B cell (primary cell): ENCODE measurements at regions not wholly inside any gene's neighbourhood (a gene's known extent, or its start where the extent isn't known, plus 50 kb on each side); places are given as distances from the start of the nearest gene placed in this dataset.

ENCODE experiments used
- ATAC-seq: fragments of 200-7000 bp; cut with Tn5 transposase; one replicate; pipeline ENCODE4 v1.10.0; 2021; ENCODE audit warnings: low read depth, mild to moderate bottlenecking, moderate number of reproducible peaks, moderate library complexity
- CTCF ChIA-PET: fragments of 350-600 bp; sonication (Branson Sonifier 250); formaldehyde crosslinking; loops from one replicate; lab custom pipeline; 2021; ENCODE audit warnings: antibody characterized with exemption, inconsistent platforms; lab: Charles Lee
- POLR2A ChIA-PET: fragments of 350-600 bp; sonication (Branson Sonifier 250); formaldehyde crosslinking; loops from one replicate; lab custom pipeline; 2021; ENCODE audit warnings: antibody characterized with exemption; lab: Charles Lee
- DNase-seq: peaks from one replicate; pipeline ENCODE4 v3.0.0; 2013
- H2AFZ ChIP-seq: 2 replicates; pipeline ENCODE4 v1.6.1; 2012; ENCODE audit warnings: mild to moderate bottlenecking, low read depth, low read length; ENCODE audit not compliant: insufficient read depth, poor library complexity, severe bottlenecking
- H3K27ac ChIP-seq, 2 donors: 1 replicate in 1 of 2; 2 replicates in 1 of 2; pipeline ENCODE4 v1.5.1; 2012 to 2013; ENCODE audit warnings: low read length in 2 of 2, mild to moderate bottlenecking in 2 of 2, moderate library complexity in 1 of 2
- H3K27me3 ChIP-seq, 4 experiments: fragments of 200-600 bp in 1 of 4; sonication (generic) in 1 of 4; replicated peaks in 1 of 4; 1 replicate in 2 of 4; 2 replicates in 2 of 4; pipeline versions ENCODE4 v1.6.1 to v1.7.0; 2013 to 2016; ENCODE audit warnings: low read length in 3 of 4, mild to moderate bottlenecking in 2 of 4, mixed read lengths in 1 of 4, moderate library complexity in 1 of 4; ENCODE audit not compliant: insufficient read depth in 4 of 4, control insufficient read depth in 3 of 4; ENCODE audit errors: control extremely low read depth in 1 of 4
- H3K36me3 ChIP-seq, 2 experiments: replicated peaks in 1 of 2; 1 replicate in 1 of 2; 2 replicates in 1 of 2; pipeline versions ENCODE4 v1.6.1 to v1.7.1; 2013; ENCODE audit warnings: low read length in 1 of 2; ENCODE audit not compliant: insufficient read depth in 2 of 2, control insufficient read depth in 1 of 2; ENCODE audit errors: control extremely low read depth in 1 of 2, extremely low read depth in 1 of 2
- H3K4me1 ChIP-seq, 2 donors: fragments of 200-600 bp in 1 of 2; sonication (generic) in 1 of 2; 1 replicate in 1 of 2; 2 replicates in 1 of 2; pipeline versions ENCODE4 v1.5.1 to v1.6.1; 2013 to 2017; ENCODE audit warnings: low read length in 2 of 2; ENCODE audit not compliant: control insufficient read depth in 2 of 2, insufficient read depth in 2 of 2
- H3K4me2 ChIP-seq: replicated peaks from 2 replicates; pipeline ENCODE3; 2012; ENCODE audit warnings: mild to moderate bottlenecking, low read depth, low read length; ENCODE audit not compliant: poor library complexity, severe bottlenecking
- H3K4me3 ChIP-seq, 5 experiments: fragments of 200-600 bp in 1 of 5; sonication (generic) in 1 of 5; 1 replicate in 3 of 5; 2 replicates in 2 of 5; pipeline versions ENCODE4 v1.5.1 to v1.7.0; 2011 to 2016; ENCODE audit warnings: low read length in 4 of 5, mild to moderate bottlenecking in 4 of 5, low read depth in 2 of 5, control low read depth in 1 of 5, moderate library complexity in 1 of 5; ENCODE audit not compliant: insufficient read depth in 1 of 5; ENCODE audit errors: control extremely low read depth in 1 of 5, extremely low read depth in 1 of 5
- H3K79me2 ChIP-seq: fragments of 200-600 bp; sonication (generic); one replicate; pipeline ENCODE4 v1.6.0; 2016; ENCODE audit warnings: low read length; ENCODE audit not compliant: control insufficient read depth, insufficient read depth
- H3K9ac ChIP-seq: fragments of 200-600 bp; sonication (generic); 2 replicates; pipeline ENCODE4 v1.6.1; 2017; ENCODE audit warnings: mild to moderate bottlenecking, low read length, moderate library complexity
- H3K9me3 ChIP-seq, 3 donors: one replicate each; pipeline versions ENCODE4 v1.6.1 to v1.7.1; 2013; ENCODE audit warnings: low read length in 2 of 3; ENCODE audit not compliant: control insufficient read depth in 2 of 3, insufficient read depth in 1 of 3; ENCODE audit errors: control extremely low read depth in 1 of 3
- H4K20me1 ChIP-seq: 2 replicates; pipeline ENCODE4 v1.6.0; 2012; ENCODE audit warnings: mild to moderate bottlenecking, low read length; ENCODE audit not compliant: insufficient read depth, control insufficient read depth, poor library complexity, severe bottlenecking
- H3K27ac Mint-ChIP-seq: one replicate; pipeline ENCODE4 v1.8.0; 2021; ENCODE audit warnings: mixed read lengths
- H3K27me3 Mint-ChIP-seq: one replicate; pipeline ENCODE4 v1.8.0; 2021; ENCODE audit warnings: mixed read lengths
- H3K4me1 Mint-ChIP-seq: one replicate; pipeline ENCODE4 v1.8.0; 2021; ENCODE audit warnings: mixed read lengths
- H3K4me3 Mint-ChIP-seq: one replicate; pipeline ENCODE4 v1.8.0; 2021; ENCODE audit warnings: mixed read lengths
- H3K9me3 Mint-ChIP-seq: one replicate; pipeline ENCODE4 v1.8.0; 2022; ENCODE audit warnings: mixed read lengths; ENCODE audit not compliant: insufficient read depth
- EZH2 ChIP-seq: IDR thresholded peaks from 2 replicates; pipeline ENCODE4 v1.6.1; 2012; ENCODE audit warnings: borderline replicate concordance, low read depth, mild to moderate bottlenecking, moderate library complexity, low read length; ENCODE audit not compliant: insufficient read depth, poor library complexity, severe bottlenecking
- WGBS: methylation state at CpG from one replicate; pipeline ENCODE4 v1.1.5; 2013; ENCODE audit warnings: missing lambda C conversion rate; ENCODE audit not compliant: insufficient coverage; 5-methylcytosine and 5-hydroxymethylcytosine counted together
- intact Hi-C: fragments of 100-400 bp; cut with micrococcal nuclease; formaldehyde crosslinking; loops from one replicate; pipeline ENCODE4 v1.10.0; 2022
- TF ChIP-seq, protein P1 (sequence below): fragments of 200-600 bp; IDR thresholded peaks from one replicate; pipeline ENCODE4 v1.8.0; 2022; ENCODE audit warnings: antibody characterized with exemption, mild to moderate bottlenecking

GRCh38 chr6:45727228-45727627, 288.4 kb downstream of the CLIC5 start:
- Mint-ChIP-seq H3K27ac (no peak overlapping the region), H3K27me3 (no peaks in the 10 kb centered on the region), H3K4me1 (no peaks in the 10 kb centered on the region), H3K9me3 (no peaks in the 10 kb centered on the region), H3K4me3 (no peak overlapping the region)
- no peaks in the 10 kb centered on the region for H4K20me1 ChIP-seq
- intact Hi-C loops: no loop called here
- no peak overlapping the region for H3K4me2 ChIP-seq
- peaks cover 0 to 8% (median 8%) of the 10 kb centered on the region in 3 donors for H3K9me3 ChIP-seq
- no peak for TF ChIP-seq EZH2
- TF ChIP-seq, protein P1, sequence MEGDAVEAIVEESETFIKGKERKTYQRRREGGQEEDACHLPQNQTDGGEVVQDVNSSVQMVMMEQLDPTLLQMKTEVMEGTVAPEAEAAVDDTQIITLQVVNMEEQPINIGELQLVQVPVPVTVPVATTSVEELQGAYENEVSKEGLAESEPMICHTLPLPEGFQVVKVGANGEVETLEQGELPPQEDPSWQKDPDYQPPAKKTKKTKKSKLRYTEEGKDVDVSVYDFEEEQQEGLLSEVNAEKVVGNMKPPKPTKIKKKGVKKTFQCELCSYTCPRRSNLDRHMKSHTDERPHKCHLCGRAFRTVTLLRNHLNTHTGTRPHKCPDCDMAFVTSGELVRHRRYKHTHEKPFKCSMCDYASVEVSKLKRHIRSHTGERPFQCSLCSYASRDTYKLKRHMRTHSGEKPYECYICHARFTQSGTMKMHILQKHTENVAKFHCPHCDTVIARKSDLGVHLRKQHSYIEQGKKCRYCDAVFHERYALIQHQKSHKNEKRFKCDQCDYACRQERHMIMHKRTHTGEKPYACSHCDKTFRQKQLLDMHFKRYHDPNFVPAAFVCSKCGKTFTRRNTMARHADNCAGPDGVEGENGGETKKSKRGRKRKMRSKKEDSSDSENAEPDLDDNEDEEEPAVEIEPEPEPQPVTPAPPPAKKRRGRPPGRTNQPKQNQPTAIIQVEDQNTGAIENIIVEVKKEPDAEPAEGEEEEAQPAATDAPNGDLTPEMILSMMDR: no peak
- H3K27ac ChIP-seq: no peak overlapping the region
- no peak overlapping the region for H3K4me3 ChIP-seq
- H3K9ac ChIP-seq: no peak overlapping the region
- H3K4me1 ChIP-seq: no peaks in the 10 kb centered on the region
- no peaks in the 10 kb centered on the region for H3K27me3 ChIP-seq
- ATAC-seq (no peak), DNase-seq (no peak)
- no peaks in the 10 kb centered on the region for H3K36me3 ChIP-seq
- POLR2A ChIA-PET: no interaction called here
- CTCF ChIA-PET: interaction anchor here (1.0 kb wide), 1 partner anchor 12 kb away, joined by 5 read pairs; no protein-coding TSS in a partner anchor
- H2AFZ ChIP-seq: no peak overlapping the region
- WGBS: no CpG with 5 or more reads among the region's 2 CpGs
- no peaks in the 10 kb centered on the region for H3K79me2 ChIP-seq

DNA sequence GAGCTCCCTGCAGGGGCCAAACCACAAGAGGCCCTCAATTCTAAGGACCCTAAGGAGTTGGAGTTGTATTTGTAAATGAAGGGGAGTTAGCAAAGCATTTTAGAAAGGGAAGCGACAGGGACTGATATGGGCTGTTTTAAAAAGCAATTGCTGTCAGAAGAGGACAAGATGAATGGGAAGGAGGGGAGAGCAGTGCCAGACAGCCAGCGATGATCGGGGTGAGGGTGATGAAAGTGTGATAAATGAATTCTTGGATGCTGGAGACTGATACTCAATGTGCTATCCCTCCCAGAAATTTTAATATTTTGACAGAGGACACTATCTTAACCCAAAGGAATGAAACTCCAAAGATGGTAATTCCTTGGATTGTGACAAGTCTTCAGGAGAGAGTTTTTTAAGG, 289.2 kb downstream of the CLIC5 start:
- Mint-ChIP-seq H3K9me3 (no peaks in the 10 kb centered on the region), H3K27me3 (no peaks in the 10 kb centered on the region), H3K4me3 (no peak overlapping the region), H3K27ac (no peak overlapping the region), H3K4me1 (no peaks in the 10 kb centered on the region)
- intact Hi-C loops: no loop called here
- TF ChIP-seq, protein P1: no peak
- no peak for TF ChIP-seq EZH2
- Histone ChIP-seq H3K4me2 (no peak overlapping the region), H2AFZ (no peak overlapping the region), H3K27me3 (no peaks in the 10 kb centered on the region), H3K36me3 (no peaks in the 10 kb centered on the region), H3K4me3 (no peak overlapping the region), H3K4me1 (no peaks in the 10 kb centered on the region), H3K27ac (no peak overlapping the region), H3K9ac (no peak overlapping the region), H3K79me2 (no peaks in the 10 kb centered on the region), H4K20me1 (no peaks in the 10 kb centered on the region), H3K9me3 (peaks cover 0 to 8% (median 8%) of the 10 kb centered on the region in 3 donors)
- WGBS: 98% methylated on average over 3 of the region's 3 CpGs
- no peak for ATAC-seq
- POLR2A ChIA-PET: no interaction called here
- no peak for DNase-seq
- CTCF ChIA-PET: interaction anchor here (1.0 to 1.7 kb wide), 2 partner anchors 12 kb away, joined by 5 to 6 read pairs; no protein-coding TSS in a partner anchor
